ENCODE measurements at regions not wholly inside any gene's neighbourhood (a gene's known extent, or its start where the extent isn't known, plus 50 kb on each side); places are given as distances from the start of the nearest gene placed in this dataset.

DNA sequence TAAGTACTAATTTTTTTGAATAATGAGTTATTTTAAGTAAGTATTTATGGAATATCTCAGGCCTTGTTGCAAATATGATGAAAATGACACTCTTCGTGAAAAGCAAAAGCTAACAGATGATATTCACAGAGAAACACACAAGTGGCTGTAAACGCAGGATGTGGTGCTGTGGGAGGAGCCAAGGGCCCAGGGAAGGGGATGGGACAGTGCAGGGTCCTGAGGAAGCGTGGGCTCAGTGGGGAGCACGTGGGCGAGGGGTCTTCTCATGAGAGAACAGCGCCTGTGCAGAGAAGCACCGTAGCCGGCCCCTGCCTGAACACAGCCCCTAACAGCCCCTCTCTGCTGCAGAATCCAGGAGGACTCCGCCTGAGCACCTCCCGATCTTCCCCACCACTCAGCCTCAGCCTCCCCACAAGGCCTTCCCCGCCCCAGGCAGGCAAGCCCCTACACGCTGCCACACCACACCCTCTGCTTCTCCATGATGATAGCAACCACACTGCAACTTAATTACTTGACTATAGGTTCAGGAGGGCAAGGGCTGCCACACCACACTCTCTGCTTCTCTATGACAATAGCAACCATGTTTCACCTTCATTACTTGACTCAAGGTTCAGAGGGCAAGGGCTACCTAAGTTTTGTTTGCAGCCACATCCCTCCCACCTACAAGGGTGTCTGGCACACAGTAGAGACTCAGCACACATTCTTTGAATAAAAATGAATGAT, 152.6 kb upstream of the RNF32 start:
- intact Hi-C loops (cut with micrococcal nuclease), result no loop called here

DNA sequence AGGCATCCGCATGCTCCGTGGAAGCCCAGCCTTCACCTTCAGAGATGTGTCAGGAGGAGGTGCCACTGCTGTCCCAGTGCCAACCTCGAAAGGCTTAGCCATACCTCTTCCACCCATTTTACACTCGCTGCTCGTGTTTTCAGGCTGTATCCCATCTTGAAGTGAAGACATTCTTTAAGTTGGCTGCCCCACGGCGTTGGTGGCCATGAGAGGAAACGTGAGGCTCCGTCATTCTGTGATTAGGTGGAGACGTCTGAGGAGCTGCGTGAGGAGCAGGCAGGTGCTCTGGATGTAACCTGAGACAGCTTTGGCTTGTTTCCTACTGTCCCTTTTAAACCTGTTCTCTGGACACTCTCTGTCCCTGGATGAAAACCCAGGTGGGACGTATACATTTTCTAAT, 159.9 kb upstream of the RNF32 start:
- intact Hi-C loops (cut with micrococcal nuclease), result no loop called here

DNA sequence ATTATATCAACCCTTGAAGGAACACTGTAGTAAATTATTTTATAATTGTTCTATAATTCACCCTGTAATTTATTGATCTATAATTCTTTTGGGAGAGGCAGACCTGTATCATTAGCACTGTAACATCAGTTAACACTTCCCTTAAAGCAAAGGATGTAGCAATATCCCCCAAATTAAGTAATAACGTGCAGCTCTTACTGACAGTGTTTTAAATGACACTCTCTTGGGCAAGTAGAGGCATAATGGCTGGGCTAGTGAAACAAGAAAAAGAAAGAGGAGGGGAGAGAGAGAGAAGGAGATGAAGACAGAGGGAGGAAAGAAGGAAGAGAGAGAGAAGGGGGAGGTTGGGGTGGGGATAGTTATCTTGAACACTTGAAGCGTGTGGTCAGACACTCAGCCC, 161.0 kb upstream of the RNF32 start:
- intact Hi-C loops (cut with micrococcal nuclease), result no loop called here

- intact Hi-C loops (cut with micrococcal nuclease), result no loop called here
Measured at GRCh38 chr7:156478486-156478885, 162.1 kb upstream of the RNF32 start.

DNA sequence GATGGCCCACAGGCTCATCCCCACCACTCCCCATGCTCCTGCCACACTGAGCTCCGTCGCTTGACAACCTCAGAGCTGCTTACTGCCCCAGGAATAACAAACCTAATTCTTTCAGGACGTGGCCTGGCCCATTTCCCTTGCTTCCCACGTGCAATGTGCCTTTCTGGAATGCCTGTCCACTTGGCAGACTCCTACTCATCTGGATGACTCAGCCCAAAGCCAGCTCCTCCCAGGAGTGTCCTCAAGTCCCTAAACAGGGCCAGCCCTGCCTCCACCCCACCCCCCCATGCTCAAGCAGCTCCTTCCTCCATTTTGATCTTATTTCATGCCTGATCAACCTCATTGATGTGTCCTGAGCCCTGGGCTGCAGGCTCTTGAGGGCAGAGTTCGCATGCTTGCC, 164.9 kb upstream of the RNF32 start:
- intact Hi-C loops (cut with micrococcal nuclease), result loop anchor here (2.0 kb wide), 1 partner anchor 341 kb away; no protein-coding TSS in a partner anchor

GRCh38 chr7:156475179-156475578, 165.4 kb upstream of the RNF32 start:
- intact Hi-C loops (cut with micrococcal nuclease), result loop anchor here (2.0 kb wide), 1 partner anchor 342 kb away; no protein-coding TSS in a partner anchor

- intact Hi-C loops (cut with micrococcal nuclease), result loop anchor here (2.0 kb wide), 1 partner anchor 343 kb away; no protein-coding TSS in a partner anchor
Measured at GRCh38 chr7:156474241-156474743, 166.3 kb upstream of the RNF32 start.

GRCh38 chr7:156473476-156474240, 166.9 kb upstream of the RNF32 start:
- intact Hi-C loops (cut with micrococcal nuclease), result loop anchor here (1.0 to 2.0 kb wide), 3 partner anchors 343 to 676 kb away; no protein-coding TSS in a partner anchor

- intact Hi-C loops (cut with micrococcal nuclease), result no loop called here
Measured at GRCh38 chr7:156472267-156472666, 168.3 kb upstream of the RNF32 start.

GRCh38 chr7:156470399-156471320, 169.9 kb upstream of the RNF32 start:
- intact Hi-C loops (cut with micrococcal nuclease), result no loop called here

DNA sequence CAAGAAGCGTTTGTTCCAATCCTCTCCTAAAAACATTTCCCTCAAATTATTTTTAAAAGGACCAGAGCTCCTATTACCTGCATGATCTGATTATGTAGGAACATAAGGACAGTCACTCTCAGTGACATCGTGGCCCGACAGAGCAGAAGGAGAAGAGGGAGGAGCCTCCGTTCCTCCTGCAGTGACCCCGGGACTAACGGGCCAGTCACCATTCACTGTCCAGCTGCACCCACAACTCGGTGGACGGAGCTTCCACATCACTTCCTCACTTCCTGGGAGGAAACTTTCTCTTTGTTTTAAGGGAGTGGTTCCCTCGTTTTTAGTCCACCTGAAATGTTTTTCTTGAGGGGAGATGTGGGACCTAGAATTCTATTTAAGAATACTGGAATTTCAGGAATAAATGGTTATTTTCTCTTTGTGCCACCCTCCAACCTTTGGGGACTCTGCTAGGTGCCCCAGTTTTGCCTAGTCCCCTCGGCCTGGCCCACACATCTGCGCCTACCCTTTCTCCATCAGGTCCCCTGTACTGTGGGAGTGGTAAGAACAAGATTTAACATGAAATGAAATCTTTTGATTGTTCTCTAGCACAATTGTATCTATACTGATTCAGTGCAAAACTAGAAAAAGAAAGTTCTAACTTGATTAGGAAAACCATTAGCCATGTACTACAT, 173.5 kb upstream of the RNF32 start:
- intact Hi-C loops (cut with micrococcal nuclease), result no loop called here

GRCh38 chr7:156466272-156466671, 174.3 kb upstream of the RNF32 start:
- intact Hi-C loops (cut with micrococcal nuclease), result no loop called here

DNA sequence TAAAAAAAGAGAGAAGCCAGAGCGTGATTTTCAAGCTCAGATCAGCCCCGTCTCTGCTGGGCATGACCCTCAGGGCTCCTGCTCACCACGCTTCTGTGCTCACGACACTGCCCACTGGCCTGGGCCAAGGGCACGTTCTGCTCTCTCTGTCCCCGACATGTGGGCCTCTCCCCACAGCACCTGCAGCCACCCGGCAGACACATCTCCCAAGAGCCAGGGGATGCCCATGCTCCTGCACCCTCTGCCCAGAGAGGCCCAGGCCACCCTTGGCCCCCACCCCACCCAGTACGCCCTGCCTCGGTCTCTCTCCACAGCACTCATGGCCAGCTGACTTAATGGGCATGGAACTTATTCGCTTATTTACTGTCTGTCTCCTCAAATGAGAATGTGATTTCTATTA, 175.4 kb upstream of the RNF32 start:
- intact Hi-C loops (cut with micrococcal nuclease), result no loop called here

DNA sequence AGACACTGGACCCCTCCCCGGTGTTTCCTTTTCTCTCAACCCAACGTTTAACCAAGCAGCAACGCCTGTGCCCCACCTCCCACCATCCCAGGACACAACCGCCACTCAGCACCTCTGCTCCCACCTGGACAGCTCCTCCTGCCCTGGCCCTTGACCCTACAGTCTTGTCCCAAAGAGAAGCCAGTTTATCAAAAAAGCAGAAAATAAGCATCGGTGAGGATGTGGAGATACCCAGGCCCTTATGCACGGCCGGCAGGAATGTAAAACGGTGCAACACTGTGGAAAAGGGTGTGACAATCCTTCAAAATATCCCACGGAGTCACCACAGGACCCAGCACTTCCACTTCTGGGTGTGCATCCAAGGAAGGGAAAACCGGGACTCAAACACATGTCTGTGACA, 176.2 kb upstream of the RNF32 start:
- intact Hi-C loops (cut with micrococcal nuclease), result no loop called here

DNA sequence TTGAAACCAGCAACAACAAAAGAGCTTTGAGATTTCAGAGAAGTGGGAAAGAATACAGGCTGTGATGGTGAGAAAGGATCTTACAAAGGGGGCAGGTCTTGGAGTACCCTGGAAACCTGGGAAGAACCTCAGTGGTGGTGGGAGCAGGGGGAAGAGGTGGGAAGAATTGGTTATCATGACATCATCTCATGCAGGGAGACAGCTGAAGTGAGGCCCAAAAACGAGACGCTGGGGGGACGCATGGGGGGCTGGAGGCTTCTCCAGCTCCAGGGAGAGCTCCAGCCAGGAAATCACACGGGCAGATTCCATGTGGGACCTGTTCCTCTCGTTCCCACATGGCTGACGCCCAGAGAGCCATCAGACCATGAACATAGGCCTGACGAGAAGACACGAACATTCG, 177.3 kb upstream of the RNF32 start:
- intact Hi-C loops (cut with micrococcal nuclease), result no loop called here

GRCh38 chr7:156461881-156462665, 178.5 kb upstream of the RNF32 start:
- intact Hi-C loops (cut with micrococcal nuclease), result no loop called here

GRCh38 chr7:156460858-156461627, 179.5 kb upstream of the RNF32 start:
- intact Hi-C loops (cut with micrococcal nuclease), result no loop called here

- intact Hi-C loops (cut with micrococcal nuclease), result no loop called here
Measured at GRCh38 chr7:156459582-156459981, 181.0 kb upstream of the RNF32 start.

- intact Hi-C loops (cut with micrococcal nuclease), result no loop called here
Measured at GRCh38 chr7:156459067-156459466, 181.5 kb upstream of the RNF32 start.
